ENCODE measurements at regions not wholly inside any gene's neighbourhood (a gene's known extent, or its start where the extent isn't known, plus 50 kb on each side); places are given as distances from the start of the nearest gene placed in this dataset.

- Mint-ChIP-seq H3K27ac (no peak overlapping the region), H3K36me3 (no peaks in the 10 kb centered on the region), H3K9me3 (no peaks in the 10 kb centered on the region), H3K4me3 (no peak overlapping the region), H3K27me3 (peaks cover 13 to 48% of the 10 kb centered on the region in 2 donors), H3K4me1 (peaks cover 13 to 26% (median 20%) of the 10 kb centered on the region in 3 donors)
- ChIA-PET POLR2A (no interaction called here), CTCF (interaction anchor here (1.0 to 1.1 kb wide), 2 partner anchors 12 to 14 kb away, joined by 3 to 4 read pairs; no protein-coding TSS in a partner anchor)
- H3K36me3 ChIP-seq (ENCODE audit: insufficient read depth, low read length): no peaks in the 10 kb centered on the region
- H3K4me1 ChIP-seq (ENCODE audit: insufficient read depth, low read length): peaks cover 30% of the 10 kb centered on the region
- H3K4me3 ChIP-seq (ENCODE audit: low read length): no peak overlapping the region
- H3K27me3 ChIP-seq (ENCODE audit: insufficient read depth, low read length, poor library complexity, severe bottlenecking): peaks cover 26% of the 10 kb centered on the region
- no peaks in the 10 kb centered on the region for H3K9me3 ChIP-seq (ENCODE audit: low read length)
- no peak overlapping the region for H3K27ac ChIP-seq (ENCODE audit: low read depth, low read length)
- DNase-seq: no peak
Observed at GRCh38 chr18:48459016-48459415, 49.8 kb upstream of the ZBTB7C start.
